WERI-Rb-1 (cell line): ENCODE measurements at regions not wholly inside any gene's neighbourhood (a gene's known extent, or its start where the extent isn't known, plus 50 kb on each side); places are given as distances from the start of the nearest gene placed in this dataset.
"Not testable (repeated sequence)": the region's sequence is repeated elsewhere in the genome, so short reads cannot be mapped to it uniquely, and the experiment has no call there.

Experiments used
- DNase-seq: peaks from one replicate; pipeline ENCODE4 v3.0.0-alpha.2; 2020
- H3K27ac ChIP-seq: fragments of 250-450 bp; sonication (Bioruptor Pico); 2 replicates; pipeline ENCODE4 v1.5.1; 2020; ENCODE audit warnings: mild to moderate bottlenecking, moderate library complexity
- H3K27me3 ChIP-seq: fragments of 250-450 bp; sonication (Bioruptor Pico); 2 replicates; pipeline ENCODE4 v1.5.1; 2021; ENCODE audit warnings: mild to moderate bottlenecking, low read depth, moderate library complexity; ENCODE audit not compliant: insufficient read depth, severe bottlenecking
- H3K36me3 ChIP-seq: fragments of 250-450 bp; sonication (Bioruptor Pico); 2 replicates; pipeline ENCODE4 v1.5.1; 2020; ENCODE audit warnings: mild to moderate bottlenecking, moderate library complexity
- H3K4me3 ChIP-seq: 2 replicates; pipeline ENCODE4 v1.5.1; 2011; ENCODE audit warnings: low read depth, mild to moderate bottlenecking, control low read depth, low read length
- H3K9me3 ChIP-seq: fragments of 250-450 bp; sonication (Bioruptor Pico); 2 replicates; pipeline ENCODE4 v1.5.1; 2021; ENCODE audit warnings: mild to moderate bottlenecking, moderate library complexity; ENCODE audit not compliant: severe bottlenecking
- TF ChIP-seq, protein P1 (sequence below): IDR thresholded peaks from 2 replicates; pipeline ENCODE4 v1.5.1; 2011; ENCODE audit warnings: low read depth, mild to moderate bottlenecking, control low read depth, inconsistent platforms, low read length

DNA sequence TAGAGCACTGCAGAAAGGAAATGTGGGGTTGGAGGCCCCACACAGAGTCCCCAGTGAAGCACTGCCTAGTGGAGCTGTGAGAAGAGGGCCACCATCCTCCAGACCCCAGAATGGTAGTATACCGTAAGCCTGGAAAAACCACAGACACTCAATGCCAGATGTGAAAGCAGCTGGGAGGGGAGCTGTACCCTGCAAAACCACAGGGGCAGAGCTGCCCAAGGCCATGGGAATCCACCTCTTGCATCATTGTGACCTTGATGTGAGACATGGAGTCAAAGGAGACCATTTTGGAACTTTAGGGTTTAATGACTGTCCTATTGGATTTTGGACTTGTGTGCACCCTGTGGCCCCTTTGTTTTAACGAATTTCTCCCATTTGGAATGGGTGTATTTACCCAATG, 75.3 kb upstream of the SERPINE2 start:
- no peak for DNase-seq
- no peaks in the 10 kb centered on the region for H3K9me3 ChIP-seq

DNA sequence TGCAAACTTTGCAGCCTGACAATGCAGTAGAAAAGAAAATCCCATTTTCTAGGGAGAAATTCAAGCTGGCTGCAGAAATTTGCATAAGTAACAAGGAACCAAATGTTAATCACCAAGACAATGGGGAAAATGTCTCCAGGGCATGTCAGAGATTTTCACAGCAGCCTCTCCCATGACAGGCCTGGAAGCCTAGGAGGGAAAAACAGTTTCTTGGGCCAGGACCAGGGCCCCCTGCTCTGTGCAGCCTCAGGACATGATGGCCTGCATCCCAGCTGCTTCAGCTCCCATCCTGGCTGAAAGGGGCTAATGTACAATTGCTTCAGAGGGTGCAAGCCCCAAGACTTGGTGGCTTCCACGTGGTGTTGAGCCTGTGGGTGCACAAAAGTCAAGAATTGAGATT, 74.8 kb upstream of the SERPINE2 start:
- not testable (repeated sequence) for H3K36me3 ChIP-seq, H3K27me3 ChIP-seq, H3K27ac ChIP-seq, H3K9me3 ChIP-seq, DNase-seq, H3K4me3 ChIP-seq

More for the DNA sequence above, 75.3 kb upstream of the SERPINE2 start:
- H3K27me3 ChIP-seq: no peaks in the 10 kb centered on the region
- TF ChIP-seq, protein P1, sequence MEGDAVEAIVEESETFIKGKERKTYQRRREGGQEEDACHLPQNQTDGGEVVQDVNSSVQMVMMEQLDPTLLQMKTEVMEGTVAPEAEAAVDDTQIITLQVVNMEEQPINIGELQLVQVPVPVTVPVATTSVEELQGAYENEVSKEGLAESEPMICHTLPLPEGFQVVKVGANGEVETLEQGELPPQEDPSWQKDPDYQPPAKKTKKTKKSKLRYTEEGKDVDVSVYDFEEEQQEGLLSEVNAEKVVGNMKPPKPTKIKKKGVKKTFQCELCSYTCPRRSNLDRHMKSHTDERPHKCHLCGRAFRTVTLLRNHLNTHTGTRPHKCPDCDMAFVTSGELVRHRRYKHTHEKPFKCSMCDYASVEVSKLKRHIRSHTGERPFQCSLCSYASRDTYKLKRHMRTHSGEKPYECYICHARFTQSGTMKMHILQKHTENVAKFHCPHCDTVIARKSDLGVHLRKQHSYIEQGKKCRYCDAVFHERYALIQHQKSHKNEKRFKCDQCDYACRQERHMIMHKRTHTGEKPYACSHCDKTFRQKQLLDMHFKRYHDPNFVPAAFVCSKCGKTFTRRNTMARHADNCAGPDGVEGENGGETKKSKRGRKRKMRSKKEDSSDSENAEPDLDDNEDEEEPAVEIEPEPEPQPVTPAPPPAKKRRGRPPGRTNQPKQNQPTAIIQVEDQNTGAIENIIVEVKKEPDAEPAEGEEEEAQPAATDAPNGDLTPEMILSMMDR: no peak
- H3K27ac ChIP-seq: no peak overlapping the region
- H3K36me3 ChIP-seq: no peaks in the 10 kb centered on the region
- H3K4me3 ChIP-seq: no peak overlapping the region

DNA sequence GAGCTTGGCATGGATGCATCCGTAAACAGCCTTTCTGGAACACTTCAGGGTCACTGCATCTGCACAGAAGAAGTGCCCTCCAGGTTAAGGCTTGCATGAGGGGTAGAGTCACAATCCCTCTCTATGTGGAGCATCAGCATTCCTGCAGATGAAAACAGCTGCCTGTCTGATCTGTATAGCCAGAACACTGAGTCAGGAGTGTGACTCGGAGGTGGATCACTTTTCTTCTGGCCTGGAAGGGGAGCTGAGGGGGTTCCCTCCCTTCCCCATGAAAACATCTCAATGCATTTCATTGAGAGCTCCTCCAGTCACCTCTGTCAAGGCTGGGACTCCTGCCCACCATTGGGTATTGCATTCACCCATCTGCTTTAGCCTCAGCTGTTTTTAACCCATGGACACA, 72.5 kb upstream of the SERPINE2 start:
- Histone ChIP-seq H3K4me3 (no peak overlapping the region), H3K36me3 (no peaks in the 10 kb centered on the region), H3K27me3 (no peaks in the 10 kb centered on the region), H3K27ac (no peak overlapping the region), H3K9me3 (no peaks in the 10 kb centered on the region)
- no peak for DNase-seq
- TF ChIP-seq, protein P1: no peak

DNA sequence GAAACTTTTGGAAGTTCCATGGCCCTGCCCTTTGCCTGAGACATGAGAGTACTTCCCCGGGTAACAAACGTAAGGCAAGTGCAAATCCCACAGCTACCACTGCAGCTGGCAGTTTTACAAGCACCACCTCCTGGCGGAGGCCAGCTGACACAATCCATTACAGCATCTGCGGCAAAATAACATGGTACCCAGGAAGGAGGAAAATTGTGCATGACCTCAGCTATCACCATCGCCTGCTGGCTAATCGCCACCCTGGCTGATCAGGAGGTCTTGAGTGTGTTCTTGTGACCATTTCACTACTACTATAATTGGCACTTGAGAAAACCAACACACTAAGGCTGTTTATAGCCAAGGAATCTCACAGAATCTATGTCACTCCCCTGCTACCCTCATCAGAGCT, 71.7 kb upstream of the SERPINE2 start:
- H3K27me3 ChIP-seq: no peaks in the 10 kb centered on the region
- TF ChIP-seq, protein P1: no peak
- H3K27ac ChIP-seq: no peak overlapping the region
- no peak for DNase-seq
- no peaks in the 10 kb centered on the region for H3K9me3 ChIP-seq
- H3K4me3 ChIP-seq: no peak overlapping the region
- H3K36me3 ChIP-seq: no peaks in the 10 kb centered on the region

DNA sequence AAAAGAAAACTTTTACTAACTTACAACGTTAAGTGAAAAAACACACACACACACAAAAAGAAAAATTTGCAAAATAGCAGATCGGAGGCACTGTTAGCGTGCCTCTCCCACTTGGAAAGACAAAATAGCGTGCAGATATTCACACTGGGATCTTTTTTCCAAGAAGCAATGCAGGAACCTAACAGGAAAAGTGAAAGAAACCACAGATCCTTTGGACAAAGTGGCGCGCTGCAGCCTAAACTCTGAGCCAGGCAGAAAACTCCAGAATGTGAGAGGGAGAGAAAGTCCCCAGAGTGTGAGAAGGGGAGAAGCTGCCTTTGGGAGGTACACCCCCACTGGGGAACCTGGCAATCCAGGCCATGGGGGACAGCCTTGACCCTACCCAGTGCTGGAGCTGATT, 70.7 kb upstream of the SERPINE2 start:
- no peak overlapping the region for H3K27ac ChIP-seq
- no peaks in the 10 kb centered on the region for H3K9me3 ChIP-seq
- TF ChIP-seq, protein P1: no peak
- DNase-seq: no peak
- no peak overlapping the region for H3K4me3 ChIP-seq
- H3K27me3 ChIP-seq: no peaks in the 10 kb centered on the region
- no peaks in the 10 kb centered on the region for H3K36me3 ChIP-seq

DNA sequence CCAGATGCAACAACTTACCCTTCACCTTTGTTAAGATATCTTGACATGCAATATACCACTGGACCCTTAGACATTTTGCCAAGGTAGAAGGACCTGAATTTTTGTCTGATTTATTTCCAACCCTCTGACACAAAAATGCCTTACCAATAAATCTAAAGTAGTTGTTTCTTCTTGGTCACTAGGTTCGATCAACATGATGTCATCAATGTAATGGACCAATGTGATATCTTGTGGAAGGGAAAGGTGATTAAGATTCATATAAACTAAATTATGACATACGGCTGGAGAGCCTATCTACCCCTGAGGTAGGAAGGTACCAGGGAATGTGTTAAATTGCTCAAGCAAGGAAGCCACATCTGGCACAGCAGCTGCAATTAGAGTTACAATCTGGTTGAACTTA, 67.7 kb upstream of the SERPINE2 start:
- no peaks in the 10 kb centered on the region for H3K27me3 ChIP-seq
- no peaks in the 10 kb centered on the region for H3K9me3 ChIP-seq
- H3K36me3 ChIP-seq: no peaks in the 10 kb centered on the region
- no peak overlapping the region for H3K27ac ChIP-seq
- TF ChIP-seq, protein P1: no peak
- no peak for DNase-seq
- H3K4me3 ChIP-seq: no peak overlapping the region
